Panc1 (cell line): ENCODE measurements at regions not wholly inside any gene's neighbourhood (a gene's known extent, or its start where the extent isn't known, plus 50 kb on each side); places are given as distances from the start of the nearest gene placed in this dataset.

Experiments used
- POLR2AphosphoS5 ChIP-seq: IDR thresholded peaks from 2 replicates; pipeline ENCODE4 v1.6.1; 2012; ENCODE audit warnings: mild to moderate bottlenecking, low read depth, low read length, moderate library complexity
- REST ChIP-seq, 2 experiments: IDR thresholded peaks; 2 replicates each; pipeline ENCODE4 v1.6.1; 2011 to 2012; ENCODE audit warnings: low read depth in 2 of 2, control low read depth in 1 of 2, low read length in 1 of 2, mild to moderate bottlenecking in 1 of 2, moderate library complexity in 1 of 2; ENCODE audit not compliant: insufficient read depth in 1 of 2
- SIN3A ChIP-seq: IDR thresholded peaks from 2 replicates; pipeline ENCODE4 v1.6.1; 2012; ENCODE audit warnings: low read depth, mild to moderate bottlenecking, low read length, moderate library complexity, borderline replicate concordance; ENCODE audit not compliant: insufficient read depth
- TCF7L2 ChIP-seq: IDR thresholded peaks from 2 replicates; pipeline ENCODE4 v1.6.1; 2011; ENCODE audit warnings: mild to moderate bottlenecking, low read depth, low read length, inconsistent platforms
- TF ChIP-seq, protein P1 (sequence below): fragments of 450-650 bp; IDR thresholded peaks from 2 replicates; pipeline ENCODE4 v1.5.1; 2017; ENCODE audit warnings: mild to moderate bottlenecking

GRCh38 chr7:34507191-34507590, 150.8 kb upstream of the NPSR1 start:
- TF ChIP-seq, protein P1, sequence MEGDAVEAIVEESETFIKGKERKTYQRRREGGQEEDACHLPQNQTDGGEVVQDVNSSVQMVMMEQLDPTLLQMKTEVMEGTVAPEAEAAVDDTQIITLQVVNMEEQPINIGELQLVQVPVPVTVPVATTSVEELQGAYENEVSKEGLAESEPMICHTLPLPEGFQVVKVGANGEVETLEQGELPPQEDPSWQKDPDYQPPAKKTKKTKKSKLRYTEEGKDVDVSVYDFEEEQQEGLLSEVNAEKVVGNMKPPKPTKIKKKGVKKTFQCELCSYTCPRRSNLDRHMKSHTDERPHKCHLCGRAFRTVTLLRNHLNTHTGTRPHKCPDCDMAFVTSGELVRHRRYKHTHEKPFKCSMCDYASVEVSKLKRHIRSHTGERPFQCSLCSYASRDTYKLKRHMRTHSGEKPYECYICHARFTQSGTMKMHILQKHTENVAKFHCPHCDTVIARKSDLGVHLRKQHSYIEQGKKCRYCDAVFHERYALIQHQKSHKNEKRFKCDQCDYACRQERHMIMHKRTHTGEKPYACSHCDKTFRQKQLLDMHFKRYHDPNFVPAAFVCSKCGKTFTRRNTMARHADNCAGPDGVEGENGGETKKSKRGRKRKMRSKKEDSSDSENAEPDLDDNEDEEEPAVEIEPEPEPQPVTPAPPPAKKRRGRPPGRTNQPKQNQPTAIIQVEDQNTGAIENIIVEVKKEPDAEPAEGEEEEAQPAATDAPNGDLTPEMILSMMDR, result no peak
- TF ChIP-seq SIN3A, result no peak
- no peak for TF ChIP-seq TCF7L2
- TF ChIP-seq POLR2AphosphoS5, result no peak
- no peak for TF ChIP-seq REST (IDR thresholded peaks at IDR 0.05; ENCODE audit: insufficient read depth in 1 of 2, low read depth in 2 of 2, low read length in 1 of 2)
